Fibroblast of skin of left quadriceps (primary cell): ENCODE measurements at regions not wholly inside any gene's neighbourhood (a gene's known extent, or its start where the extent isn't known, plus 50 kb on each side); places are given as distances from the start of the nearest gene placed in this dataset.
"Not testable (repeated sequence)": the region's sequence is repeated elsewhere in the genome, so short reads cannot be mapped to it uniquely, and the experiment has no call there.

Source experiments
- DNase-seq, 2 experiments: peaks; one replicate each; pipeline ENCODE4 v3.0.0-alpha.2; 2013; ENCODE audit warnings: low read depth in 2 of 2

DNA sequence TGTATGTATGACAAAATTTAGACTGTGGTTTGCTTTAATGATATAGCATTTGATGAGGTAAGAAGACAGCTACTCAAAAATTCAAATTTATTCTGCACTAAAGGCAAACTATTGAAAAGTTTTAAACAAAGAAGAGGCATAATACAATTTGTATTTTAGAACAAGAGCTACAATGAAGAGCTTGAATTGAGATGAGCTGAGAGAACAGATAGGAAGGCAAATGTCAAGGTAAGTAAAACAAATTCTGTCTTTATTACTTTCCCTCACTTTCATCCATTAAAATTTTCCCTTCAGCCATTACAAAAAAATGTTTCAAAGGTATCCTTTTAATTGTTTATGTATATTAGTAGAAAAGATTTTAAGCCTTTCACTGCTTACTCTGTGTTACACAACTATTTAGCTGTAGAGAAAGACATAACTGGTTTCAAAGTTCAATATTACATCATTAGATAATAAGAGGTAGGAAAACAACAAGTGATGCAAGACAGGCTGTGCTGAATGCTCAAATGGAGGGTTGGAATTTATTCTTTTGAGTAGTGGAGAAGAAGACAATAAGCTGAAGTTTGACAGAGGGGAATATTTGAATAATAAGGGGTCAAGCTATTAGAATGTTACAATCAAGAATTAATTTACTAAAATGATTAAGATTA, 1334.1 kb downstream of the FSCB start:
- DNase-seq, result no peak

DNA sequence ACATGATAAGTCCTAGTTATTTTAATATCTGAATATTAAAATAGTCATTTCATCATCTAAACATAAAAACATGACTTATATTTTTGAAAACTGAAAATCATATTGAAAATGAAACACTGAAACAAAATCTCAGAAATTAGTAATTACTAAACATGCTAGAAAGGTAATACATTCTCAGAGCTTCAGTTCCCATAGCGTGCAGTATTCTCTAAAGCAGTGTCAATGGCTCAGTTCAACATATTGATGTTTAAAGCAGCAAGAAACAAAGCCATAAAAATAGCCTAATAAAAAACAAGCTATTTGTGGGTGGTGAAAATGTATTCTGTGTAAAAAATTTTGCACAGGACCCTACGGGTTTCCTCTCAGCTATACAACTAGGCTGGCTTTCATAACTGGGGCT, 1337.4 kb downstream of the FSCB start:
- no peak for DNase-seq

DNA sequence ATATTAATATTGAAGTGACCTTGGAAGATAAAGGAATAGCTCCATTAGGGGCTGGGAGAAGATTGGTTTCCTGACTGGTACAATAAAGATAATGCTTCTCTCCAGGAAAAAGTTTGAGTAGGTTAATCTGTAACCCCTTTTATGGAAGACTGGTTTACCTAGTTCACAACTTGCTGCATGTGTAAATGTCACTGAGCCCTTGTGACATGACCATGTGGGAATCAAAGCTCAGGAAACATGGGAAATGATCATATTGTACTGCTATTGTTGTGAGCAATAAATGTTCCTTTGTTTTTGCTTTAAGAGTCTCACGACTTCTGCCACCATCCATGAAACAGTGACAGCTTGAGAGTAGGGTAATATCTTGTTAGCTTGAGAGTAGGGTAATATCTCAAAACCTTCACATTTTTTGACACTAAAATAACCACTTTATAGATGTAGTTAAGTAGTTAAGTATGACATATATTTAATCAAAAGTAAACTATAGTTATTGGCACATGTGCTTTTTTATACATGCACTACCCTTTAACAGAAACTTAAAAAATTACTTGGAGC, 1338.6 kb downstream of the FSCB start:
- no peak for DNase-seq

DNA sequence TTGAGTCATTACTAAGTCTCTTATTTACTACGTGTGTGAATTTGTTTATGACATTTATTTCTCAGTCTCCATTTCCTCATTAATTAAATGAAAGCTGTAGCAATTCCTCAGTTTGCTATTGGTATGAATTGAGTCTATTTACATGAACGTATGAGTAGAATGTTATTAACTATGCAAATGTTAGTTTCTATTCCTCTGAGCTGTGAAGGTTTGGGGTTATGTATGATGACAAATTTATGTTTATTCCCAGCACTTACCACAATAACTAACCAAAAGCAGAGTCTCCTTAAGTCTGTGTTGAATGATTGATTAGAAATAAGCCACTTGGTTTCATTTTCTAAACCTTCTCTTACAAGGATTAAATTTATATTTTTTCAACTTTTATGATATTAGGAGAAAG, 1340.9 kb downstream of the FSCB start:
- DNase-seq, result no peak

DNA sequence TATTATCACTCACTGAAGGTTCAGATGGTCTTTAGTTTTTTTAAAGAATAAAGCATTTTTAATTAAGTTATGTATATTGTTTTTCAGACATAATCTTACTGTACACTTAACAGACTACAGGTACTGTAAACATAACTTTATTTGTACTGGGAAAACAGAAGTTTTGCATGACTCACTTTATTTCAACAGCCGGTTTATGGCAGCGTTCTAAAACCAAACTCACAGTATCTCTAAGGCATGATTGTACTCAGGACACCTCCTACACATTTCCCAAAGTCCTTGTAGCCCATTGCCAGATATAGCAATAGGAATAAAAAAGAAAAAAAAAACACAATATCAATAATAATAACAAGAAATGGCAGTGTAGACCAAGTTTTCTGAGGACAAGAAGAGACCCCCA, 1341.4 kb downstream of the FSCB start:
- DNase-seq, result no peak

DNA sequence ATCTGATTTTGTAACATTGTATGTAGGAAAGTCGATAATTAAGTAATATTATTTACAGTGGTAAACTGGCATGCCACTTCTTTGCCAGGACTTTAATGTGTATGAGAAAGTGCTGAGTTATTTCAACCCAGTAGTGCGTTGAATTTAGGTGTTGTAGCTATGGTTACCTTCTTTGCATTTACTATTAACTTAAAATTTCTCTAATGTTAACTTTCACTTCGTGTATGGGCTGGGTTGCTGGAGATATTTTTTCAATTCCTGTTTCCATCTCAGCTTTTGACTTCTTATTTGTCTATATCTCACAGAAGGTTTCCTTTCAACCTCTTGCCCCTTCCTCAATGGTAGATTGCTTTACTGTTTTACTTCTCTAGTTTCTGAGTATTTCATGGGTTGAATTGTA, 1345.6 kb downstream of the FSCB start:
- DNase-seq, result no peak

DNA sequence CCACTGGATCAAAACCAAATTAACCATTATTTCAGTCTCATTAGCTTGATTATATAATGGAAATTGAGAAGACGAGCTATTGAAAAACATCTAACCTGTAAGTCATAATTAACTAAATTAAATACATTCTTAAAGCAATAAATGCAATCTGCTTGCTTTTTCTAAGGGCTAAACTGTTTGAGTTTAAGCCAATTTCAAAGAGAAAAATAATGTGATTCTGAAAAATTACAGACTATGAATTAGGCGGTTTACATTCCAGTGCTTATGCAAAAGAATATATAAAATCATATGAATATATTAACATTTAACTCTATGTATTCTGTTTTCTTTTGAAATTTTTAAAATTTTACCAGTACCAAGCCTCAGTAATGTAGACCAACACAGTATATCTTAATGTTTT, 1349.4 kb downstream of the FSCB start:
- DNase-seq, result no peak

DNA sequence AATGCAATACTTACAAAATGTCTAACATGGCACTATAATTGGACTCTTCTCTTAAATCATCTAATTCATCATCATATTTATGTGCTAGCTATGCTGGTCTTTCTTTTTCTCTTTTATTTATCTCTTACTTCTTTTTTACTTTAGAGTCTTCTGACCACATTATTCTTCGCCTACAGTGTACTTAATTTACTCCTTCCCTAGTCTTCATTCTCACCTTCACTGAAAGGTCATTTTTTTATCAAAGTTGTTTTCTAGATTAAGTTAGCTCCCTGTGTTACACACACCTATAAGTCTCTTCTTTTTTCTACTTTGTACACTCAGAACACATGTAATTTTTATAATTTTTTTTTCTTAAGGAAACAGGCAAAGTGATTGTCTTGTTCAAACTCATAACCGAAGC, 1351.2 kb downstream of the FSCB start:
- DNase-seq, result no peak

DNA sequence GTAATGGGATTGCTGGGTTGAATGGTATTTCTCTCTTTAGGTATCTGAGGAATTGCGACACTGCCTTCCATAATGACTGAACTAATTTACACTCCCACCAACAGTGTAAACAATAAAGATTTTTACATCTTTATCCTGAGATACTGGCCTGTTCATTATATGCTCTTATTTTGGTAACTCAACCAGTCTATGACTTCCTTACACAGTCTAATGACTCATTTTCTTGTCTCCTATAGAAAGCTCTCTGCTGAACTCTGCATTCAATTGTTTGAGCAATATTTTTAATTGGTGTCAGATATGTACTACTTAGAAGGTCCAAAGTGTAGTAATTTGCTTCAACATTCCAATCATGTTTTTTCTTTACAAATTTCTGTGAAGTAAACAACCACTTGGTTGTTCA, 1351.8 kb downstream of the FSCB start:
- no peak for DNase-seq

DNA sequence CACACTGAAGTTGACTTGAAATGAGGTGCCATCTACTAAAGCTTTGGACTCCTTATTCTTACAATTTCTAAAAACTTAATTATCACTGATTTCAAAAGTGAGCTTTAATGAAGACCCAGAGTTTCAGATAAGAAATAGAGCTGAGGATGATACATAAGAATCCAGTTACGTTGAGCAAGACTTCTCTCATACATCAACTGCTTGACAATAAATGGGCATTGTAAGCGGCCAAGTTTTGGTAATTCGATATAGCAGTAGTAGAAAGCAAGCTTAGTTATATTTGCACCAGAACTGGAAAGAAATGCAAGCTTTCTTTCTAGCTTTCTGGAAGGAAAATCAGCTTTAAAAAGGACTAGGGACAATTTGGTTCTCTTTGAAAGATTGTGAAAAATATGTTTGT, 1359.6 kb downstream of the FSCB start:
- DNase-seq, result no peak

DNA sequence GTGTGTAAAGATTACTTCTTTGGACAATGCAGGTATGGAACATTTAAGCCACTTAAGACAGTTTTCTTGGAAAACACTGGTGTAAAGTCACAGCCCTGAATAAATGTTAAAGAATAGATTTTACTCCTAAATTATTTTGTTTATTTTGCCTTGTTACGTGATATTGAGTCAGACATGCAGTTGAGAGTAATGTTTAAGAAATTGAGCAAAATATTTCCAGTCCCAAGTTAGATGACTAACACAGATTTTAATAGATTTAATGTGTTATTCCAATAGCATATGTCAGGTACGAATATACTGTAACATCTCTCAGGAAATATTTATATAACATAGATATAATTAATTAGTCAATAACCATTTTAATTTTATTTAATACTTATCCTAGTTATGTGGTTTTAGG, 1361.7 kb downstream of the FSCB start:
- no peak for DNase-seq

DNA sequence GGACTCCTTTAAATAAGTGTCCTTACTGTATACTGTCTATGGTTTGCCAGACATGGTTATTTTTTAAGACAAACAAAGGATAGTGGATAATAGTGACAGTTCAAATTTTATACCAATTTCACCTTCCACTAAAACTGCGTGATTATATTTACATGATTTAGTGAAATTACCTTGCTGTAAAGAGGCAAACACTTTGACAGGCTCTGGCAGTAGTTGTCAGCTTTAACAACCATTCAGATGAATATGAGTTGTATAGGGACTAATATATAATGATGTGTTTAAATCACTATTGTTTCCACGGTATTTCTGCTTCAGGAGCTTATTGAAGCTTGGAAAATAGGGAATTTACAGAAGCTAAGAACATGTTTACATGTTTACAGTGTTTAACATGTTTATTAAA, 1364.0 kb downstream of the FSCB start:
- no peak for DNase-seq

DNA sequence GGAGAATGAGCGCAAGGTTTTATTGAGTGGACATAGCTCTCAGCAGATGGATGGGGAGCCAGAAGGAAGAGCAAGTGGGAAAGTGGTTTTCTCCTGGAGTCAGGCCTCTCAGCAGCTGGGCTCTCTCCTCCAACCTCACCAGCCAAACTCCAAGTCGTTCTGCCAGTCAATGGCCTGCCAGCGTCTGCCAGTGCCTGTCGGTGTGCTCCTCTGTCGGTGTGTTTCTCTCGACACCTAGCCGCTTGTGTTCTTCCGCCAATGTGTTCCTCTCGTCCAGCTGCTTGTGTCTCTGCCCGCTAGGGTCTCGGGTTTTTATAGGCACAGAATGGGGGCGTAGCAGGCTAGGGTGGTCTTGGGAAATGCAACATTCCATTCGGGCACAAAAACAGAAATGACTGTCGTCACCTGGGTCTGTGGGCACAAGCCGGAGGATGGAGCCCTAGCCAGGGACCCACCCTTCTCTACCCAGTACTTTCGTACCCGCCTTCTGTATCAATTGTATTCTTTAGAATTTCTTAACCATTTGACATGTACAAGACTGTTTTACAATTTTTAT, 1365.4 kb downstream of the FSCB start:
- DNase-seq, result no peak

DNA sequence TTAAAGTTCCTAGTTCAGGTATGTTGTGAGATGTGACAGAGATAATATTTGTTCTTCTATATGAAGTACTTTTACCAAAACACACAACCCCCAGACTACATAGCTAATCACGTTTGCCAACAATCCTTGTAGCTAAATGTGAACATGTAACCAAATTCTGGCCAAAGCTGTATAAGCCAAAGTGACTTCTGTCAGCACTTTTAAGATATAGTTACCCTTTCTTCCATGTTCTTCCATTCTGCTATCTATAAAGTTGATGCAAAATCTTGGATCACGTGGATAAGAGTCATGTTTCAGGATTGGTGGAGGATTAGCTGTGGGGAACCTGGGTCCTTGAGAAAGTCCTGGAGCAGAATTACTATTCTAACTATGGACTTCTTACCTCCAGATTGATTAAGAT, 1366.6 kb downstream of the FSCB start:
- DNase-seq, result no peak

DNA sequence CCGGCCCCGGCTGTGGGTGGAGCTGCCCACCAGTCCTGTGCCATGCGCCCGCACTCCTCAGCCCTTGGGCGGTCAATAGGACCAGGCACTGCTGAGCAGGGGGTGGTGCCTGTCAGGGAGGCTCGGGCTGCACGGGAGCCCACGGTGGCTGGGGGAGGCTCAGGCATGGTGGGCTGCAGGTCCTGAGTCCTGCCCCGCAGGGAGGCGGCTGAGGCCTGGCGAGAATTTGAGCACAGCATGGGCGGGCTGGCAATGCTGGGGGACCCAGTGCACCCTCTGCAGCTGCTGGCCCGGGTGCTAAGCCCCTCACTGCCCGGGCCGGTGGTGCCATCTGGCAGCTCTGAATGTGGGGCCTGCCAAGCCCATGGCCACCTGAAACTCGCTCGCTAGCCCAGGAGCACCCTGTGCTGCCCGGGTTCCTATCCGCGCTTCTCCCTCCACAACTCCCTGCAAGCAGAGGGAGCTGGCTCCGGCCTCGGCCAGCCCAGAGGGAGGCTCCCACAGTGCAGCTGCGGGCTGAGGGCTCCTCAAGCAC, 1371.1 kb downstream of the FSCB start:
- no peak for DNase-seq

DNA sequence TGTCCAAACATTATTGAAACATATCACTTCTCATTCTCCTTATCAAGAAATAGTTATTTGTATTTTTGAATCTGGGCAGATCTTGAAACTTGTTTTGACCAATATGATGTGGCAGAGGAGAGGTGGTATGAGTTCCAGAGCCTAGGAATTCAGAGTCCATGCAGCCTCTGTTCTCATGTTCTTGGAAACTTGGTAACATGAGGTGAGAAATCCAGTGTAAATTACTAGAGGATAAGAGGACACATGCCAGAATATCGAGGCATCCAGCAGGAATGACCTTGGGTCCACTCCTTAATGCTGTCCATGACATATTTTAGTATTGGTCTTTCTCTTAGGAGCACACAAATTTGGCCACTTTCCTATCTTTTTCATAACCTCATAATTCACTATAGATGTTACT, 1374.6 kb downstream of the FSCB start:
- no peak for DNase-seq

DNA sequence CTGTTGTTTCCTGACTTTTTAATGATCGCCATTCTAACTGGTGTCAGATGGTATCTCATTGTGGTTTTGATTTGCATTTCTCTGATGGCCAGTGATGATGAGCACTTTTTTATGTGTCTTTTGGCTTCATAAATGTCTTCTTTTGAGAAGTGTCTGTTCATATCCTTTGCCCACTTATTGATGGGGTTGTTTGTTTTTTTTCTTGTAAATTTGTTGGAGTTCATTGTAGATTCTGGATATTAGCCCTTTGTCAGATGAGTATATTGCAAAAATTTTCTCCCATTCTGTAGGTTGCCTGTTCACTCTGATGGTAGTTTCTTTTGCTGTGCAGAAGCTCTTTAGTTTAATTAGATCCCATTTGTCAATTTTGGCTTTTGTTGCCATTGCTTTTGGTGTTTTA, 1378.7 kb downstream of the FSCB start:
- DNase-seq, result not testable (repeated sequence)

DNA sequence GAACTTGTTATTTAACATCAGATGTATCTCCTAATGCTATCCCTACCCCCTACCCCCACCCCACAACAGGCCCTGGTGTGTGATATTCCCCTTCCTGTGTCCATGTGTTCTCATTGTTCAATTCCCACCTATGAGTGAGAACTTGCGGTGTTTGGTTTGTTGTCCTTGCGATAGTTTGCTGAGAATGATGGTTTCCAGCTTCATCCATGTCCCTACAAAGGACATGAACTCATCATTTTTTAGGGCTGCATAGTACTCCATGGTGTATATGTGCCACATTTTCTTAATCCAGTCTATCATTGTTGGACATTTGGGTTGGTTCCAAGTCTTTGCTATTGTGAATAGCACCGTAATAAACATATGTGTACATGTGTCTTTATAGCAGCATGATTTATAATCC, 1379.2 kb downstream of the FSCB start:
- not testable (repeated sequence) for DNase-seq

DNA sequence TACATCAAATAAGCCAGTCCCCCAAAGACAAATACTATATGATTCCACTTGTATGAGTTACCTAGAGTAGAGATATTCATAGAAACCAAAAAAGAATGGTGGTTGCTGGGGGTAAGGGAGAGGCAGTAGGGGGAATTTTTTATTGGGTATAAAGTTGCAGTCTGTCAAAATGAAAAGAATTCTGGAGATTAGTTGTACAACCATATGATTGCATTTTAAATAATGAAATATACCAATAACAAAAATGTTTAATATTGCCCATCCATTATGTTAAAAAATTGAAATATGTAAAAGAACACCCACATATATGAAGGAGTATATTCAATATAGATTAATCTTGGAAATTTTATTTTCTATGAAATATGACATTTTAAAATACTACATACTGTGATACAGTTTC, 1383.5 kb downstream of the FSCB start:
- no peak for DNase-seq

DNA sequence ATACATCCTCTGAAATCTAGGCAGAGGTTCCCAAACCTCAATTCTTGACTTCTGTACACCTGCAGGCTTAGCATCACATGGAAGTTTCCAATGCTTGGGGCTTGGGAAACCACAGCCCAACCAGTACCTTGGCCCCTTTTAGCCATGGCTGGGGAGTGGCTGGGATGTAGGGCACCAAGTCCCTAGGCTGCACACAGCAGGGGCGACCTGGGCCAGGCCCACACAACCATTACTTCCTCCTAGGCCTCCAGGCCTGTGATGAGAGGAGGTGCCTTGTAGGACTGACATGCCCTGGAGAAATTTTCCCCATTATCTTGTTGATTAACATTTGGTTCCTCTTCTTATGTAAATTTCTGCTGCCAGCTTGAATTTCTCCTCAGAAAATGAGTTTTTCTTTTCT, 1387.4 kb downstream of the FSCB start:
- DNase-seq, result no peak

DNA sequence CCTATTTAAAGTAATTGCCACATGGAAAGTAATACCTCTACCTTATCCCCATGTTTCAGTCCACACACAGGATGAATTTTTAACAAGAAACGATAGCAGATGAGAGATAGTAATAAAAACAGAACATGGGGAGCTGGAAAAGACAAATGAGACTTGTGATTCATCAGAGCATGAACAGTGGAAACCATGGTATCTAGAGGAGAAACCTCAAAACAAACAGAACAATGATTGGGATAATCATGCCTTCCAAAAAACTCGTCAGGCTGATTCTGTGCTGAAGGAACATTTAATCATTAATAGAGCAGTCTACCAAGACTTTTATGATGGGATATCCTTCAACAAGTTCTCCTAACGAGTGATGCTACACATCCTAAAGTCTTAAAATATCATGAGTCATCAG, 1390.7 kb downstream of the FSCB start:
- DNase-seq, result no peak

DNA sequence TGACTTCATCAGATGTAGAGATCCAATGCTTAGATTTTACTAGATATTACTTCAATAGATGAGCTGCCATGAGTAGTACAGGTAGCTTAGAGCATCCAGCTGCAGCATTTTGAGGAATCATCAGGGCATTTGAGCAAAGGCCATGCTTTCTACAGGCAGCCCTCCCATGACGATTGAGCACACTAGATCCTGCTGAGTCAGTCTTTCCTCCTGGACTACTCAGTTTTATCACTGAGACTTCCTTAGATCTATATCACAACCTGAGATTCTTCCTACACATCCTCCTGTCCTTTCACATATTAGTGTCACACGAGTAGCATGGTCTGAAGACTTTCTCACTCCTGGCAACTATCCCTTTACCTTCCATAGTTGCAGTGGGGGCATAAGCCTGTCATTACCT, 1401.8 kb downstream of the FSCB start:
- DNase-seq, result no peak

DNA sequence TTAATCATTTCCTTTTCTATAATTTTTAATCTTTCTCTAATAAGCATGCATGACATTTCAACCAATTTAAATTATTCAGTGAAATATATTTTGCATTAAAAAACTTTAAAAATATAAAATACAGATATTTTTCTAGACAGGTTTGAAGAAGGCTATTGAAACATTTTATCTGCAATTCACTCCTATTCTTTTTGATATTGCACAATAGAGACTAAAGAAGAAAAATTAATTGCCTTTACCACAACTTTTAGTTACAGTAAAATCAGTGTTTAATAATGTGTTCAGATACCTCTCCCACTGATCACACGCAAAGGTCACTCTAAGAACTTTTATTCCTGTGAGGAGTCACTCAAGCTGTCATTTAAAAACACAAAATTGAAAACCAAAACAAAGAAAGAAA, 1416.7 kb downstream of the FSCB start:
- no peak for DNase-seq

DNA sequence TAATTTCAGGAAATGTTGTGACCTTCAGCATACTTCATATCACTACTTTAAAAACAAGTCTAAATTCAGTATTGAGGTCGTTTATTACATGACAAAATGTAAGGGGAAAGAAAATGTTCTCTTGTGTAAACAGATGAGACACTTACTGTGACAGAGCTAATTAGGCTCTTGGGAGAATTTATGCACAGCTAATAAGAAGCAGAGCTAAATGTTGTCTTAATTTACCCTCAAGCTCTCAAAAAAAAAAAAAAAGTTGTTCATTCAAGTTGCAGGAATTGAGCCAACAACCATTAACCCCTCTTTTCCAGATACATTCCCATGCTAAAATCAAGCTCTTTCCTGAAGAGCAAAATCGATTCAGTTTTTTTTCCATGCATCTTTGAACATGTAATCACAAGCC, 1419.4 kb downstream of the FSCB start:
- DNase-seq, result no peak
